Liver (tissue), 3 donors: ENCODE measurements at regions not wholly inside any gene's neighbourhood (a gene's known extent, or its start where the extent isn't known, plus 50 kb on each side); places are given as distances from the start of the nearest gene placed in this dataset.

ENCODE experiments used
- EGR1 ChIP-seq, 2 donors: IDR thresholded peaks; 2 replicates each; pipeline ENCODE4 v1.6.1; 2016 to 2018; ENCODE audit warnings: antibody characterized with exemption in 2 of 2, low read depth in 2 of 2
- FOXA2 ChIP-seq: IDR thresholded peaks from 2 replicates; pipeline ENCODE4 v1.6.1; 2016; ENCODE audit warnings: antibody characterized with exemption
- GABPA ChIP-seq, 2 donors: IDR thresholded peaks in 1 of 2; conservative IDR thresholded peaks in 1 of 2; 2 replicates each; pipeline ENCODE4 v1.6.1; 2016; ENCODE audit warnings: antibody characterized with exemption in 2 of 2, mild to moderate bottlenecking in 1 of 2, moderate library complexity in 1 of 2
- HNF4A ChIP-seq, 2 donors: conservative IDR thresholded peaks; 2 replicates each; pipeline ENCODE4 v1.6.1; 2016; ENCODE audit warnings: antibody characterized with exemption in 2 of 2, mild to moderate bottlenecking in 2 of 2
- JUND ChIP-seq, 2 donors: IDR thresholded peaks; 2 replicates each; pipeline ENCODE4 v1.6.1; 2016; ENCODE audit warnings: antibody characterized with exemption in 2 of 2
- MAX ChIP-seq: IDR thresholded peaks from 2 replicates; pipeline ENCODE4 v1.6.1; 2016; ENCODE audit warnings: antibody characterized with exemption
- RAD21 ChIP-seq, 2 donors: IDR thresholded peaks; 2 replicates each; pipeline ENCODE4 v1.6.1; 2016; ENCODE audit warnings: antibody characterized with exemption in 2 of 2, mild to moderate bottlenecking in 2 of 2
- REST ChIP-seq: IDR thresholded peaks from 2 replicates; pipeline ENCODE4 v1.6.1; 2016; ENCODE audit warnings: antibody characterized with exemption, mild to moderate bottlenecking
- RXRA ChIP-seq, 2 donors: IDR thresholded peaks; 2 replicates each; pipeline ENCODE4 v1.6.1; 2017 to 2018; ENCODE audit warnings: antibody characterized with exemption in 2 of 2, mild to moderate bottlenecking in 1 of 2
- SP1 ChIP-seq: IDR thresholded peaks from 2 replicates; pipeline ENCODE4 v1.6.1; 2018; ENCODE audit warnings: antibody characterized with exemption, mild to moderate bottlenecking
- TAF1 ChIP-seq: conservative IDR thresholded peaks from 2 replicates; pipeline ENCODE4 v1.6.1; 2016; ENCODE audit warnings: antibody characterized with exemption, mild to moderate bottlenecking
- YY1 ChIP-seq: IDR thresholded peaks from 2 replicates; pipeline ENCODE4 v1.6.1; 2016; ENCODE audit warnings: antibody characterized with exemption, mild to moderate bottlenecking
- TF ChIP-seq, protein P1 (sequence below): fragments of 150-350 bp; IDR thresholded peaks from 2 replicates; pipeline ENCODE4 v1.5.1; 2017; ENCODE audit warnings: improper control_type of control experiment, low read depth, low read length; ENCODE audit not compliant: missing input control
- TF ChIP-seq, protein P2 (sequence below): IDR thresholded peaks from 2 replicates; pipeline ENCODE4 v1.6.1; 2016; ENCODE audit warnings: antibody characterized with exemption
- donor health status: healthy.
- donor health status: healthy.

DNA sequence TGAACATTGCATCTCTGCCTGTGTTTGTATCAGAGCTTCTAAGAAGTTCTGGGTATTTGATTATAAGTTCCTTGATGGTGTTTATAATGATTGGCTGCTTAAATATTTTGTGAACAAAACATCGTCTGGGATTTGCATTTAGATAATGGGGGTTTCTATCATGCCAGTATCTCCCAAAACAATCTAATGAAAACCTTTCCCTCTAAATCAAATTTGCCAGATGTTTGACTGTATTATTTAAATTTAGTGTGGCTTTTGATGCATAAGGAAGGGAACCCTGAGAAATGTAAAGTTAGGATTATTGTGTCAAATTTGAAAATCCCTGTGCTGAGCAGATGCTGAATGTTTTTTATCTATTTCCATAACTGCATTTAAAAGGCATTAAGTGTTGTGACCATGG is 159.9 kb downstream of the HS3ST3A1 start:
- TF ChIP-seq, protein P1, sequence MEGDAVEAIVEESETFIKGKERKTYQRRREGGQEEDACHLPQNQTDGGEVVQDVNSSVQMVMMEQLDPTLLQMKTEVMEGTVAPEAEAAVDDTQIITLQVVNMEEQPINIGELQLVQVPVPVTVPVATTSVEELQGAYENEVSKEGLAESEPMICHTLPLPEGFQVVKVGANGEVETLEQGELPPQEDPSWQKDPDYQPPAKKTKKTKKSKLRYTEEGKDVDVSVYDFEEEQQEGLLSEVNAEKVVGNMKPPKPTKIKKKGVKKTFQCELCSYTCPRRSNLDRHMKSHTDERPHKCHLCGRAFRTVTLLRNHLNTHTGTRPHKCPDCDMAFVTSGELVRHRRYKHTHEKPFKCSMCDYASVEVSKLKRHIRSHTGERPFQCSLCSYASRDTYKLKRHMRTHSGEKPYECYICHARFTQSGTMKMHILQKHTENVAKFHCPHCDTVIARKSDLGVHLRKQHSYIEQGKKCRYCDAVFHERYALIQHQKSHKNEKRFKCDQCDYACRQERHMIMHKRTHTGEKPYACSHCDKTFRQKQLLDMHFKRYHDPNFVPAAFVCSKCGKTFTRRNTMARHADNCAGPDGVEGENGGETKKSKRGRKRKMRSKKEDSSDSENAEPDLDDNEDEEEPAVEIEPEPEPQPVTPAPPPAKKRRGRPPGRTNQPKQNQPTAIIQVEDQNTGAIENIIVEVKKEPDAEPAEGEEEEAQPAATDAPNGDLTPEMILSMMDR, result no peak
- TF ChIP-seq RAD21 (IDR thresholded peaks at IDR 0.05) (no peak), YY1 (no peak), GABPA (IDR thresholded peaks at IDR 0.05 in 1 of 2, conservative IDR thresholded peaks at IDR 0.05 in 1 of 2) (no peak), REST (no peak), MAX (no peak), TAF1 (no peak), SP1 (no peak), RXRA (IDR thresholded peaks at IDR 0.05) (no peak), JUND (IDR thresholded peaks at IDR 0.05) (no peak), FOXA2 (no peak), HNF4A (conservative IDR thresholded peaks at IDR 0.05) (no peak), EGR1 (IDR thresholded peaks at IDR 0.05; ENCODE audit: low read depth in 2 of 2) (no peak)
- TF ChIP-seq, protein P2, sequence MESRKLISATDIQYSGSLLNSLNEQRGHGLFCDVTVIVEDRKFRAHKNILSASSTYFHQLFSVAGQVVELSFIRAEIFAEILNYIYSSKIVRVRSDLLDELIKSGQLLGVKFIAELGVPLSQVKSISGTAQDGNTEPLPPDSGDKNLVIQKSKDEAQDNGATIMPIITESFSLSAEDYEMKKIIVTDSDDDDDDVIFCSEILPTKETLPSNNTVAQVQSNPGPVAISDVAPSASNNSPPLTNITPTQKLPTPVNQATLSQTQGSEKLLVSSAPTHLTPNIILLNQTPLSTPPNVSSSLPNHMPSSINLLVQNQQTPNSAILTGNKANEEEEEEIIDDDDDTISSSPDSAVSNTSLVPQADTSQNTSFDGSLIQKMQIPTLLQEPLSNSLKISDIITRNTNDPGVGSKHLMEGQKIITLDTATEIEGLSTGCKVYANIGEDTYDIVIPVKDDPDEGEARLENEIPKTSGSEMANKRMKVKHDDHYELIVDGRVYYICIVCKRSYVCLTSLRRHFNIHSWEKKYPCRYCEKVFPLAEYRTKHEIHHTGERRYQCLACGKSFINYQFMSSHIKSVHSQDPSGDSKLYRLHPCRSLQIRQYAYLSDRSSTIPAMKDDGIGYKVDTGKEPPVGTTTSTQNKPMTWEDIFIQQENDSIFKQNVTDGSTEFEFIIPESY, result no peak
